GM12891 (cell line): ENCODE measurements at regions not wholly inside any gene's neighbourhood (a gene's known extent, or its start where the extent isn't known, plus 50 kb on each side); places are given as distances from the start of the nearest gene placed in this dataset.

Source experiments
- PAX5 ChIP-seq: IDR thresholded peaks from 2 replicates; pipeline ENCODE4 v1.6.1; 2011; ENCODE audit warnings: low read length, moderate library complexity, mild to moderate bottlenecking; ENCODE audit not compliant: insufficient read depth, severe bottlenecking
- POLR2A ChIP-seq: IDR thresholded peaks from 2 replicates; pipeline ENCODE4 v1.6.1; 2011; ENCODE audit warnings: low read depth, low read length, control low read depth
- POLR2AphosphoS5 ChIP-seq: IDR thresholded peaks from 2 replicates; pipeline ENCODE4 v1.6.1; 2011; ENCODE audit warnings: low read depth, low read length, control low read depth
- POU2F2 ChIP-seq: IDR thresholded peaks from 2 replicates; pipeline ENCODE4 v1.6.1; 2011; ENCODE audit warnings: low read depth, mild to moderate bottlenecking, control low read depth, low read length, moderate library complexity
- SPI1 ChIP-seq: IDR thresholded peaks from 2 replicates; pipeline ENCODE4 v1.6.1; 2011; ENCODE audit warnings: low read depth, low read length, control low read depth
- TAF1 ChIP-seq: IDR thresholded peaks from 2 replicates; pipeline ENCODE4 v1.6.1; 2011; ENCODE audit warnings: low read depth, low read length, control low read depth

DNA sequence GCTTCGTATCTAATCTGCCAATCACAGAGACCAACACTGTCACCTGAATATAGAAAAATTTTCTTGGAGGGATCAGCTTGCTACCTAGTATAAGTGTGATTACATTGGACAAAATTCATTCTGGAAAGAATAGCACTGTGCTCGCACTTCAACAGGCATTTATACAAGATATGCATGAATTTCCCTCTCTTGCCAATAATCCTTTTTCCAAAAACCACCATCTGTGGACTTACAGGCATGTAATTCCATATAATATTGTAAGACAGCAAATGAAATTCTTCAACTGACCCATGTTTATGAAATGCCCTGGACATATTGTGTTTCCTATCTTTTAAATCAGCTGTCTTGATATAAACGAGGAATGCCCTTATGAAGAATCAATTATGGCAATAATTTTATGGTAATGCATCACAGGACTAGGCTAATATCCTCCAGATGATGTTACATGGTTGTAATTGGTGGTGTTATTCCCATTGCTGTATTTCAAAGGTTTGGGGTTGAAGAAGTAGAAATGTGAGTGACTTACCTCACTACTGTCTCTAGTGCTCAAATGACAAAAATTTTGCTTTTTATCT lies 861.4 kb upstream of the NECTIN3 start:
- TF ChIP-seq POLR2A (no peak), TAF1 (no peak), POLR2AphosphoS5 (no peak), POU2F2 (no peak), SPI1 (no peak), PAX5 (no peak)
